ENCODE measurements at regions not wholly inside any gene's neighbourhood (a gene's known extent, or its start where the extent isn't known, plus 50 kb on each side); places are given as distances from the start of the nearest gene placed in this dataset.

GRCh38 chr17:63151941-63152523 lies 186.0 kb downstream of the TANC2 start:
- DNase-seq (no peak), ATAC-seq (peak; percentile 90)
- H3K4me1 ChIP-seq (ENCODE audit: insufficient read depth, low read length): no peaks in the 10 kb centered on the region
- H2AFZ ChIP-seq (ENCODE audit: low read length): no peak overlapping the region
- H4K20me1 ChIP-seq (ENCODE audit: low read length): no peaks in the 10 kb centered on the region
- H3F3A ChIP-seq (ENCODE audit: low read length, unreplicated experiment): no peaks in the 10 kb centered on the region
- BruUV-seq (replicated peaks): no TSS peak
- H3K27me3 ChIP-seq (ENCODE audit: low read length): no peaks in the 10 kb centered on the region
- no peak overlapping the region for H3K9ac ChIP-seq (ENCODE audit: low read length)
- POLR2A ChIA-PET (ENCODE audit: unreplicated experiment): interaction anchor here (0.6 kb wide), 1 partner anchor 170 kb away, joined by 4 read pairs; no protein-coding TSS in a partner anchor
- no peaks in the 10 kb centered on the region for H3K9me3 ChIP-seq (ENCODE audit: low read length)
- CTCF ChIA-PET: no interaction called here
- no peak overlapping the region for H3K4me2 ChIP-seq (ENCODE audit: low read length)
- H3K36me3 ChIP-seq (ENCODE audit: low read depth, low read length): no peaks in the 10 kb centered on the region
- intact Hi-C loops (cut with micrococcal nuclease): no loop called here
- H3K9me2 ChIP-seq (replicated peaks; ENCODE audit: low read length): no peaks in the 10 kb centered on the region
- H3K79me2 ChIP-seq (ENCODE audit: low read length): no peaks in the 10 kb centered on the region
- no peak overlapping the region for H3K27ac ChIP-seq (ENCODE audit: low read length)
- no peak overlapping the region for H3K4me3 ChIP-seq (ENCODE audit: low read length)
- TF ChIP-seq CTCF (conservative IDR thresholded peaks at IDR 0.05; ENCODE audit: low read depth, low read length) (no peak), EZH2phosphoT487 (IDR thresholded peaks at IDR 0.05; ENCODE audit: borderline replicate concordance, low read length) (no peak), EZH2 (IDR thresholded peaks at IDR 0.05; ENCODE audit: low read length, unreplicated experiment) (no peak)

GRCh38 chr17:63153488-63153887 lies 187.5 kb downstream of the TANC2 start:
- H4K20me1 ChIP-seq (ENCODE audit: low read length): no peaks in the 10 kb centered on the region
- H3F3A ChIP-seq (ENCODE audit: low read length, unreplicated experiment): no peaks in the 10 kb centered on the region
- H2AFZ ChIP-seq (ENCODE audit: low read length): no peak overlapping the region
- no peak overlapping the region for H3K27ac ChIP-seq (ENCODE audit: low read length)
- CTCF ChIA-PET: no interaction called here
- intact Hi-C loops (cut with micrococcal nuclease): no loop called here
- no peaks in the 10 kb centered on the region for H3K36me3 ChIP-seq (ENCODE audit: low read depth, low read length)
- DNase-seq (no peak), ATAC-seq (no peak)
- H3K9me2 ChIP-seq (replicated peaks; ENCODE audit: low read length): no peaks in the 10 kb centered on the region
- POLR2A ChIA-PET (ENCODE audit: unreplicated experiment): no interaction called here
- no peaks in the 10 kb centered on the region for H3K4me1 ChIP-seq (ENCODE audit: insufficient read depth, low read length)
- no peak for TF ChIP-seq EZH2 (IDR thresholded peaks at IDR 0.05; ENCODE audit: low read length, unreplicated experiment)
- no peak for TF ChIP-seq EZH2phosphoT487 (IDR thresholded peaks at IDR 0.05; ENCODE audit: borderline replicate concordance, low read length)
- no peak for TF ChIP-seq CTCF (conservative IDR thresholded peaks at IDR 0.05; ENCODE audit: low read depth, low read length)
- no peaks in the 10 kb centered on the region for H3K79me2 ChIP-seq (ENCODE audit: low read length)
- H3K4me3 ChIP-seq (ENCODE audit: low read length): no peak overlapping the region
- no TSS peak for BruUV-seq (replicated peaks)
- no peak overlapping the region for H3K4me2 ChIP-seq (ENCODE audit: low read length)
- no peaks in the 10 kb centered on the region for H3K9me3 ChIP-seq (ENCODE audit: low read length)
- H3K27me3 ChIP-seq (ENCODE audit: low read length): no peaks in the 10 kb centered on the region
- H3K9ac ChIP-seq (ENCODE audit: low read length): no peak overlapping the region

- Histone ChIP-seq H3K9me2 (replicated peaks; ENCODE audit: low read length) (no peaks in the 10 kb centered on the region), H4K20me1 (ENCODE audit: low read length) (no peaks in the 10 kb centered on the region), H3K4me1 (ENCODE audit: insufficient read depth, low read length) (no peaks in the 10 kb centered on the region), H3K4me2 (ENCODE audit: low read length) (no peak overlapping the region), H3K79me2 (ENCODE audit: low read length) (no peaks in the 10 kb centered on the region), H2AFZ (ENCODE audit: low read length) (no peak overlapping the region), H3K4me3 (ENCODE audit: low read length) (no peak overlapping the region), H3K27ac (ENCODE audit: low read length) (no peak overlapping the region), H3F3A (ENCODE audit: low read length, unreplicated experiment) (no peaks in the 10 kb centered on the region), H3K36me3 (ENCODE audit: low read depth, low read length) (no peaks in the 10 kb centered on the region), H3K27me3 (ENCODE audit: low read length) (no peaks in the 10 kb centered on the region), H3K9me3 (ENCODE audit: low read length) (no peaks in the 10 kb centered on the region), H3K9ac (ENCODE audit: low read length) (no peak overlapping the region)
- POLR2A ChIA-PET (ENCODE audit: unreplicated experiment): no interaction called here
- intact Hi-C loops (cut with micrococcal nuclease): no loop called here
- no TSS peak for BruUV-seq (replicated peaks)
- CTCF ChIA-PET: interaction anchor here (0.5 to 0.6 kb wide), 2 partner anchors 133 to 1125 kb away, joined by 3 to 9 read pairs; no protein-coding TSS in a partner anchor
- TF ChIP-seq EZH2phosphoT487 (IDR thresholded peaks at IDR 0.05; ENCODE audit: borderline replicate concordance, low read length): no peak
- no peak for TF ChIP-seq EZH2 (IDR thresholded peaks at IDR 0.05; ENCODE audit: low read length, unreplicated experiment)
- TF ChIP-seq CTCF (conservative IDR thresholded peaks at IDR 0.05; ENCODE audit: low read depth, low read length): no peak
- no peak for DNase-seq
- no peak for ATAC-seq
Measured at GRCh38 chr17:63154586-63155244, 188.7 kb downstream of the TANC2 start.

Measured in PC-3 (cell line).